Esophagus muscularis mucosa (tissue), 4 donors: ENCODE measurements at regions not wholly inside any gene's neighbourhood (a gene's known extent, or its start where the extent isn't known, plus 50 kb on each side); places are given as distances from the start of the nearest gene placed in this dataset.

Experiments used
- EP300 ChIP-seq: sonication (generic); formaldehyde crosslinking; IDR thresholded peaks from one replicate; pipeline ENCODE4 v1.6.1; 2017; ENCODE audit warnings: antibody characterized with exemption
- POLR2A ChIP-seq: fragments of 450-650 bp; IDR thresholded peaks from one replicate; pipeline ENCODE4 v1.6.1; 2017; ENCODE audit warnings: antibody characterized with exemption, moderate library complexity, mild to moderate bottlenecking, low read depth
- POLR2AphosphoS5 ChIP-seq, 2 donors: sonication (generic); formaldehyde crosslinking; IDR thresholded peaks; one replicate each; pipeline ENCODE4 v1.6.1; 2017; ENCODE audit warnings: antibody characterized with exemption in 2 of 2
- TF ChIP-seq, protein P1 (sequence below), 3 experiments: fragments of 200-600 bp in 2 of 3; fragments of 450-650 bp in 1 of 3; sonication (generic) in 2 of 3; IDR thresholded peaks; one replicate each; pipeline ENCODE4 v1.5.1; 2017 to 2019; ENCODE audit warnings: antibody characterized with exemption in 3 of 3, mild to moderate bottlenecking in 2 of 3, moderate library complexity in 1 of 3

DNA sequence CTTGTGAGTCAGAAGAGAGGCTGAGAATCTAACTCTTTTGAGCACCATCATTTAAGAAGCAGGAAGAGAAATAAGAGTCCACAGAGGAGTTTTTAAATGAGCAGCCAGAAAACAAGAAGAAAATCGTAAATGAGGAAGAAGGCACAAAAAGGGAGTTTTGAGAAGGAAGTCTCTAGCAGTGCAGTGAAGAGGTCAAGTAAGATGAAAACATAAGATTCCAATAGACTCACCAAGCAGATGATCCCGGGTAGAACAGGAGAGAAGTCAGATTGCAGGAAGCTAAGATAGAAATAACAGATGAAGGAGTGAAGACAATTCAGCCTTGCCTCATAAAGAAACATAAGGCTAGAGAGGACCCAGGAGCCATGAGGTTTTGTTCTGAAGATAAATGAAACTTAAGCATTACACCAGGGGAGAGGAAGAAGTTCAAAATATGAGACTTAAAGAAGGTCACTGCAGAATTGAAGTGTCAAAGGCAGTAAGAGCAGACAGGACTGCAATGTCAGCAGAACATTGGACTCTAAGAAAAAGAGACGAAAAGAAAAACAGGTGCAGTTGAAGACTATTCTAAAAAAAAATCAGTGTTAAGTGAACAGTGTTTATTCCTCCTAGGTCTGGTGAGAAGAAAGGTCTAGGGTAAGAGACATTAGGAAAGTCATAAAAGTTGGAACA is 229.0 kb downstream of the SEC23A start:
- no peak for TF ChIP-seq POLR2A
- TF ChIP-seq, protein P1, sequence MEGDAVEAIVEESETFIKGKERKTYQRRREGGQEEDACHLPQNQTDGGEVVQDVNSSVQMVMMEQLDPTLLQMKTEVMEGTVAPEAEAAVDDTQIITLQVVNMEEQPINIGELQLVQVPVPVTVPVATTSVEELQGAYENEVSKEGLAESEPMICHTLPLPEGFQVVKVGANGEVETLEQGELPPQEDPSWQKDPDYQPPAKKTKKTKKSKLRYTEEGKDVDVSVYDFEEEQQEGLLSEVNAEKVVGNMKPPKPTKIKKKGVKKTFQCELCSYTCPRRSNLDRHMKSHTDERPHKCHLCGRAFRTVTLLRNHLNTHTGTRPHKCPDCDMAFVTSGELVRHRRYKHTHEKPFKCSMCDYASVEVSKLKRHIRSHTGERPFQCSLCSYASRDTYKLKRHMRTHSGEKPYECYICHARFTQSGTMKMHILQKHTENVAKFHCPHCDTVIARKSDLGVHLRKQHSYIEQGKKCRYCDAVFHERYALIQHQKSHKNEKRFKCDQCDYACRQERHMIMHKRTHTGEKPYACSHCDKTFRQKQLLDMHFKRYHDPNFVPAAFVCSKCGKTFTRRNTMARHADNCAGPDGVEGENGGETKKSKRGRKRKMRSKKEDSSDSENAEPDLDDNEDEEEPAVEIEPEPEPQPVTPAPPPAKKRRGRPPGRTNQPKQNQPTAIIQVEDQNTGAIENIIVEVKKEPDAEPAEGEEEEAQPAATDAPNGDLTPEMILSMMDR (IDR thresholded peaks at IDR 0.05) = no peak
- TF ChIP-seq EP300 = no peak
- TF ChIP-seq POLR2AphosphoS5 (IDR thresholded peaks at IDR 0.05) = no peak
